Activated T-cell treated with anti-CD3 and anti-CD28 coated beads, Interleukin-2, amount 50 U/mL, for 48 hours (primary cell): ENCODE measurements at regions not wholly inside any gene's neighbourhood (a gene's known extent, or its start where the extent isn't known, plus 50 kb on each side); places are given as distances from the start of the nearest gene placed in this dataset.
"Not testable (repeated sequence)": the region's sequence is repeated elsewhere in the genome, so short reads cannot be mapped to it uniquely, and the experiment has no call there.

Experiments
- DNase-seq, 2 experiments: peaks; one replicate each; pipeline ENCODE4 v3.0.0-alpha.2; 2020

DNA sequence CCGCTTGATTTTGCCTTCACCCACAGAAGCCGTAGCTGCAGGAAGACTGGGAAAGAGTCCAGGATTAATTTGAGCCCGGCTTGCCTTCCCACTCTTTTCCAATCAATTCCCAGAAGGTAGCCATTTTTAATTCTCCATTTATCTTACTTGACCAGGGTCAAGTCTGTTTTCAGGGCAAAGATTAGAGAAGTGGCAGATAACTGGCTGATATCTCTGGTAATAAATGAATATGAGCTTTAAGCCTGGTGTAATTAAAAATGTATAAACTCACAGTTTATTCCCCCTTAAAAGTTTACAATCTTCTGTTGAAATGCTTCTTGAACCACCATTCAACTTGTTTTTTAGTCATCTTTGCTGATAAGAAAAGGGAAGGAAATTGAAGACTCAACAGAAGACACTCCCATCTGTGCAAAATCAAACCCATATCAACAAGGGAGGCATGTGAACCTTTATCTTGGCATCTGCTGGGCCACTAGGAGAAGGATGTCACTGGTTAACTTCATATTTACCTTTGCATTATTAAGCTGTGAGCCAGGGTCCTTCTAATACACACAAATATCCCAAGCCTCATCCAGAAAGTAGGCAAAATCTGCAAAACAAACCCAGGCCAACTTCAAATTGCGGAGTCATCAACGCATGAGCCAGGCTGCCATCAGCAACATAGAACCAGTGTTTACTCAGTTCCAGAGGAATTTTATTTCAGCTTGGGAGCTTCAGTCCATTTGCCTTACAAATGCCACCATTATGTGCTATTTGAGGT is 314.6 kb upstream of the MAF start:
- DNase-seq, result no peak

DNA sequence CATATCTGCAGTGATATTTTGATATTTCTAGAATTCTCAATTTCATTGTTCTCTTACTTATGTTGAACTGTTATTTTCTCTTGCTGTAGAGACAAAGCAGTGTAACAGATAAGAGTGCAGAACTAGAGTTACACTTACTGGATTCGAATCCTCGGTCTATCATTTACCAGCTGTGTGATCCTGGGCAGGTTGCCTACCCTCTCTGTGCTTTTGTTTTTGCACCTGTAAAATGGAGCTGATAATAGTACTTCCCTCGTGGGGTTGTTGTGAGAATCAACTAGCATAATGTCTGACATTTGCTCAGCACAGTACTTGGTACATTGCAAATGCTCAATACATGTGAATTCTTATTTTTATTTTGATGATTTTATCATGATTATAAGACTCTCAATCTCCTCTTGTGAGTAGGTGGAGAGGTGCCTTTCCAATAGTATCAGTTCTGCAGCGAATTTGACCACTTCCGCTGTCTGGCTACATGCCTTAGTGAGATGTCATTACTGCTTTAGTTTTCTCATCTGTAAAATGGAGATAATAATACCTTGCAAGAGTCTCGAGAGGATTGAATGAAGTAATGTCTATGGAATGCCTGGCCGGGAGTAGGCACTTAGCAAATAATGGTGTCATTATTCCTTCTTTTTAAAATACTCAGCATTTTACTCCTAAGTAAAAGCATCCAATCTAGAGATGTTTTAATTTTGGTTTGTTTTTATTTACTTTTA is 312.2 kb upstream of the MAF start:
- DNase-seq, result no peak

DNA sequence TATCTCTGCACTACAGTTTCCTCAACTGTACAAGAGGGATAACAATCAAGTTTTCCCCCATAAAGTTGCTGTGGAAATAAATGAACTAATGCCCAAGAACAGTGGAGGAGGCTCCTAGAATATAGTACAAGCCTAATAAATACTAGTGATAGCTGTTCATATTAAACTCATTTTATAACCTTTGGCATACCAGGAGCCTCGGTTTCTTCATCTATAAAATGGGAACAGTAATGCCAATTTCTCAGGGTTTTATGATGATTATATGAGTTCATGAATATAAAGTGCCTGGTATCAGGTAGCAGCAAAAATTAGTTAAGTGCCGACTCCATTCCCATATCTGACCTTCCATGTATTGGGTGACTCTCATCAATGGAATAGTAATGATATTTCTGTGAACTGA is 311.1 kb upstream of the MAF start:
- DNase-seq, result no peak

- DNase-seq, result no peak
Observed at GRCh38 chr16:79909571-79909970, 309.0 kb upstream of the MAF start.

- no peak for DNase-seq
Observed at GRCh38 chr16:79903471-79903870, 302.9 kb upstream of the MAF start.

DNA sequence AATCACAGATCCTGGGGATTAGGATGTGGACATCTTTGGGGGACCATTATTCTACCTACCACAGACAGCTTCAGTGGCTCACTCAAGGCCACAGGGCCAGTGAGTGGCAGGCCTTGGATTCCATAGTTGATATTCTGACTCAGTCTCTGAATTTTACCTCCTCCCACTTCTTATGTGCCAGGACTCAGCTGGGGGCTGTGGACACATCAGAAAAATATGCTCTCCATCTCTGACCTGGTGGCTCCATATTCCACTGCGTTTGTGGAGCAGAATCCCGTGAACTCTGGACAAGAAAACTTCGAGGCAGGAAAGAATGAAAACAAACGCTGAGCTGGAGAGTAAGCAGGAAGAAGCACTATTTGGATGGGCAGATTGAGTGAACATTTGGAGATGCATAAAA is 301.8 kb upstream of the MAF start:
- DNase-seq, result no peak

DNA sequence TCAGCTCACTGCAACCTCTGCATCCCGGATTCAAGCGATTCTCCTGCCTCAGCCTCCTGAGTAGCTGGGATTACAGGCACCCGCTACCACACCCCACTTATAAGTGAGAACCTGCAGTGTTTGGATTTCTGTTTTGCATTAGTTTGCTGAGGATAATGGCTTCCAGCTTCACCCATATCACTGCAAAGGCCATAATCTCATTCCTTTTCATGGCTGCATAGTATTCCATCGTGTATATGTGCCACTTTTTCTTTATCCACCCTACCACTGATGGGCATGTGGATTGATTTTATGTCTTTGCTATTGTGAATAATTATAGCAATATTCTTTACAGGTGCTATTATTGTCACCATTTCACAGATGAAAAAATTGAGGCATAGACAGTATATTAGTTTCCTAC is 301.0 kb upstream of the MAF start:
- DNase-seq, result no peak

GRCh38 chr16:79899716-79900115 is 299.2 kb upstream of the MAF start:
- DNase-seq, result no peak

- DNase-seq, result no peak
Observed at GRCh38 chr16:79899316-79899715, 298.8 kb upstream of the MAF start.

DNA sequence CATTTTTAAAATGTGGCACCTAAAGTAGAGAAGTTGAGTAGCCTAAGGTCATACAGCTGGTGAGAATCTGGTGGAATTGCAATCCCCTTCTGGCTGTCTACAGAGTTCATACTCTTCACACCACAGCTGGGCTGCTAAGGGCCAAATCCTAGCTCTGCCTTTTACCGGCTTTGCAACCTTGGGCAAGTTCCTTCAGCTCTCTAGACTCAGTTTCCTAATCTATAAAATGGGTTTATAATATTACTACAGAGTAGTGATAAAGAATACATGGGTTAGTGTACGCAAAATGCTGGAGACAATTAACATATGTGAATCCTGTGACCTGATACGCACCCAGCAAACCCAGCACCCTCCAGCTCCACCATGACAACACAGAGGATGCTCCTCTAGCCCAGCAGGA is 298.2 kb upstream of the MAF start:
- DNase-seq, result no peak

- DNase-seq, result no peak
Observed at GRCh38 chr16:79897453-79898146, 297.1 kb upstream of the MAF start.

DNA sequence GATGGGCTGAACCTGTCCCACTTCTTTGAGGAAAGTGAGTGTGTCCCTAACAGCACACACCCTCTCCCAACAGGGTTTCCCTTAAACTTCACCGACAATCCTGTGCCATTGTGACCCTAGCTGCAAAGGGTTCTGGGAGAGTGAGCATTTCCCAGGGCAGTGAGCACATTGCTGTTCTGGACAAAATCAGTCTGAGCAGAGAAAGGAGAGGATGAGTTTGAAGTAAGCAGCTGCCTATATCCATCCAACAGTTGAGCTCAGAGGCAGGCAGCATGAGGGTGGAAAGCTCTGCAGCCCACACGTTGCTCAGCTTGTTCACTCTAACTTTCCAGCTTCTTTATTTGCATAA is 296.5 kb upstream of the MAF start:
- no peak for DNase-seq

- DNase-seq, result no peak
Observed at GRCh38 chr16:79895917-79896203, 295.3 kb upstream of the MAF start.

GRCh38 chr16:79895053-79895916 is 294.7 kb upstream of the MAF start:
- DNase-seq, result no peak

- DNase-seq, result no peak
Observed at GRCh38 chr16:79893445-79893844, 292.9 kb upstream of the MAF start.

DNA sequence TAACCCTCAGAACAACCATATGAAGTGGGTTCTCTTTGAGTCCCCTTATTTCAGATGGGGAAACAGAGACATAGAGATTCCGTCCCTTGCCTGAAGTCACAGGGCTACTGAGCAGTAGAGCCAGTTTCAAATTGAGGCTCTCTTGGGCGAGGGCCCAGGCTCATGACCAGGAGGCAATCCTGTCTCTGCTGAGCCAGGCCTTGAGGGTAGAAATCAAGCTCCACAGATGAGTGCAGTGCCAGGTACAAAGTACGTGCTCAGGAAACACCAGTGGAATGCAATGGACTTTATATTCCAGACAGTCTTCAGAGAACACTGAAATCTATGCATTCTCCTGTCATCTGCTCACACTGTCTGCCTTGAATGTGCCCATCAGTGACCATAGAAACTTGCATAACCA is 291.7 kb upstream of the MAF start:
- no peak for DNase-seq

GRCh38 chr16:79891458-79891857 is 290.9 kb upstream of the MAF start:
- DNase-seq, result no peak

DNA sequence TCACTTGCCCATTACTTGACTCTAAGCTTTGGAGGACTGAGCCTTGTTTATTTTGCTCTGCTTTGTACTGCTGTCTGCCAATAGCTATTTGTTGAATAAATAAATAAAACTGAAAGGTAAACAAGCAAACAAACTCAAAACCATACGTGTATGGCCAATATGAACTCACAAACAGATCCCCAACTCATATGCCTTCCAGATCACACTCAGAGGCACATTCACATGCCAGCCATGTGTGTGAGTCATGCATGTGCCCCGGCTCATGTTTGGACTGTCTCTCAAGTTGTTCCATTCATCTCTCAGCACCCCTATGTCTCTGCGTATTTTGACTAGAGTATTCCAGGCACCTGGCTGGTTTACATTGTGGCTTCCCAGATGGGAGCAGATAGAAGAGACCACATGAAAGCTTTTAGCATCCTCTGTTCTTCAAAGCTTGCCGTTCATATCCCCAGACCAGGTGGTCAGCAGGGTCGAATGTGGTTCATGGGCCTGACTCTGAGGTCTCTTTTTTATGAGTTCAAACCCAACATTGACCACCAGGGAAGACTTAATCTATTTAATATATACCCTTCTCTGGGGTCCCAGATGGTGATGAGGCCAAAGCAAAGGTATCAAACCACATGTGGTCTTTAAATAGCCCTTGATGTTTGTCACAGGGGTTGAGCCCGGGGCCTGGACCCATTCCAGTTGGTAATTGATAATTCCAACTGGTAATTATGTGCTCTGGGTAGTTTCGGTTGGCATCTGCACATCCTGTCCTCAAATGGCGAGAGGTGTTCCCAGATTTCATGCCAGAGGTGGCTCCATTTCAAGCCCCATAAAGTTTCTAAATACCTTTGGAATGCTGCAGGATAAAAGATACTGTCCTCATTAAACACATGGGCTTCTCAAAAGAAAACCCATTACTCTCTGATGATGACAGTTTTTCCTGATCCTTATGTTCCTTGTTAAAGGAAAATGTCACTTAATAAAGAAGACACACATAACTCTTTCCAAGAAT is 287.3 kb upstream of the MAF start:
- DNase-seq, result no peak

DNA sequence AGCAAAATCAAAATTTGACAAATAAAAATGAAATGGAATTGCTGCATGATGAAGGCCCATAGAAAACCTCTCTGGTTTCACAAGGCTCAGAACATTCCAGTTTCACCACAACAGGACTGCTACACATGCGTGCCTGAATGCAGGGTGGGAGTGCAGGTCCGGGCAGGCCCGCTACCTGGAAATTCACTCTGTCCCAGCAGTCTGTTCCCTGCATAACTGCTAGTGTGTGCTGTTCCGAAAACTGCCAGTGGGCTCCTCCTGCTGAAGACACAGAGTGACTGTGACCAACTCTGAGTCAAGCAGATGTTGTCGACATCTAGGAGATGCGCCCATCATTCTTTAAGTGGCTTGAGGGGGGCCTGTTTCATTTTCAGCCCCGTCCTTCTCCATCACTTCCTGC is 284.8 kb upstream of the MAF start:
- DNase-seq, result no peak

DNA sequence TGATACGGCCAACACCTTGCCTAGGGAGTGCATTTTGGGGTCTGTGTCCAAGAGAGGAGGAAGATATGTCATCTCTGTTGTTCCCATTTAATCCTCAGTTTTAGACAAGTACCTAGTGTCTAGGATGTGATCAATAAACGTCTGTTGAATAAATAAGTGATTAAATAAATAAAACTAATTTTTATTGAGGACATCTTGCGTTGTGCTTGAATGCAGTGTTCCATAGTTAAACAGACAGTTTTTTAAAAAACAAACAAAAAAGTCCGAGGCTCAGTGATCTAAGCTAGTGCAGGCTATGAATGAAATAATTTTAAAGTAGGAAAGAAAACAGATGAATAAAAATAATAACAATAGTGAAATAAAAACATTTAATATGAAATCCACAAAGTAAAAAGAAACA is 283.0 kb upstream of the MAF start:
- DNase-seq, result no peak

GRCh38 chr16:79882340-79883005 is 281.9 kb upstream of the MAF start:
- no peak for DNase-seq

DNA sequence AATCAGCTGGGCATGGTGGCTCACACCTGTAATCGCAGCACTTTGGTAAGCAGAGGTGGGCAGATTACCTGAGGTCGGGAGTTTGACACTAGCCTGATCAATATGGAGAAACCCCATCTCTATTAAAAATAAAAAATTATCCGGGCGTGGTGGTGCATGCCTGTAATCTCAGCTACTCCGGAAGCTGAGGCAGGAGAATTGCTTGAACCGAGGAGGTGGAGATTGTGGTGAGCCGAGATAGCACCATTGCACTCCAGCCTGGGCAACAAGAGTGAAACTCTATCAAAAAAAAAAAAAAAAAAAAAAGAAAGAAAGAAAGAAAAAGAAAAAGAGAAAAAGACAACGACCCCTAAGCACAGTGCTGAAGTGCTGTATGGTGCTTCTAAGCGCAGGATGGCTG is 280.6 kb upstream of the MAF start:
- DNase-seq, result not testable (repeated sequence)
